H9 (cell line): ENCODE measurements at regions not wholly inside any gene's neighbourhood (a gene's known extent, or its start where the extent isn't known, plus 50 kb on each side); places are given as distances from the start of the nearest gene placed in this dataset.

ENCODE experiments used
- DNase-seq: peaks from one replicate; pipeline ENCODE4 v3.0.0-alpha.2; 2017
- H2AFZ ChIP-seq: one replicate; pipeline ENCODE4 v1.6.1; 2013; ENCODE audit warnings: mild to moderate bottlenecking, low read length, control low read depth, moderate library complexity
- H2AK5ac ChIP-seq: 2 replicates; pipeline ENCODE4 v1.6.1; 2013; ENCODE audit warnings: low read length, control low read depth, mixed read lengths; ENCODE audit not compliant: insufficient read length
- H2BK120ac ChIP-seq: one replicate; pipeline ENCODE4 v1.6.1; 2013; ENCODE audit warnings: low read depth, mild to moderate bottlenecking, low read length, control low read depth, inconsistent platforms; ENCODE audit not compliant: poor library complexity, severe bottlenecking
- H2BK12ac ChIP-seq: 2 replicates; pipeline ENCODE4 v1.6.1; 2013; ENCODE audit warnings: low read length, control low read depth, mixed read lengths, low read depth; ENCODE audit not compliant: insufficient read length
- H2BK15ac ChIP-seq: 2 replicates; pipeline ENCODE4 v1.6.1; 2013; ENCODE audit warnings: low read depth, low read length, control low read depth
- H2BK20ac ChIP-seq: one replicate; pipeline ENCODE4 v1.6.1; 2013; ENCODE audit warnings: low read depth, mild to moderate bottlenecking, low read length, control low read depth, inconsistent platforms; ENCODE audit not compliant: poor library complexity, severe bottlenecking
- H2BK5ac ChIP-seq: 2 replicates; pipeline ENCODE4 v1.6.1; 2013; ENCODE audit warnings: low read length, control low read depth, mixed read lengths; ENCODE audit not compliant: insufficient read length
- H3K14ac ChIP-seq: 2 replicates; pipeline ENCODE4 v1.6.1; 2013; ENCODE audit warnings: low read length, control low read depth; ENCODE audit not compliant: insufficient read depth
- H3K18ac ChIP-seq: 2 replicates; pipeline ENCODE4 v1.6.1; 2013; ENCODE audit warnings: low read depth, mild to moderate bottlenecking, mixed read lengths, low read length, control low read depth; ENCODE audit not compliant: insufficient read length
- H3K23ac ChIP-seq: 2 replicates; pipeline ENCODE4 v1.6.1; 2013; ENCODE audit warnings: low read length, control low read depth, mixed read lengths, low read depth; ENCODE audit not compliant: insufficient read length
- H3K23me2 ChIP-seq: 2 replicates; pipeline ENCODE4 v1.6.1; 2013; ENCODE audit warnings: low read depth, mild to moderate bottlenecking, mixed read lengths, low read length, control low read depth; ENCODE audit not compliant: insufficient read length, poor library complexity, severe bottlenecking
- H3K27ac ChIP-seq: 2 replicates; pipeline ENCODE4 v1.5.1; 2013; ENCODE audit warnings: low read length, control low read depth, mixed read lengths, low read depth; ENCODE audit not compliant: insufficient read length
- H3K27me3 ChIP-seq: 2 replicates; pipeline ENCODE4 v1.6.1; 2013; ENCODE audit warnings: low read length, control low read depth, inconsistent platforms; ENCODE audit not compliant: insufficient read depth
- H3K4ac ChIP-seq: 2 replicates; pipeline ENCODE4 v1.6.1; 2013; ENCODE audit warnings: low read depth, mild to moderate bottlenecking, control low read depth, inconsistent platforms, low read length, moderate library complexity
- H3K4me1 ChIP-seq: 2 replicates; pipeline ENCODE4 v1.6.1; 2013; ENCODE audit warnings: low read length, control low read depth, inconsistent platforms; ENCODE audit not compliant: insufficient read depth
- H3K4me2 ChIP-seq: 2 replicates; pipeline ENCODE4 v1.6.1; 2013; ENCODE audit warnings: low read length, control low read depth, mixed read lengths; ENCODE audit not compliant: insufficient read length, insufficient read depth
- H3K56ac ChIP-seq: 2 replicates; pipeline ENCODE4 v1.6.1; 2013; ENCODE audit warnings: low read depth, mild to moderate bottlenecking, mixed read lengths, low read length, control low read depth; ENCODE audit not compliant: insufficient read length
- H3K79me1 ChIP-seq: 2 replicates; pipeline ENCODE4 v1.6.1; 2013; ENCODE audit warnings: low read depth, mild to moderate bottlenecking, moderate library complexity, low read length, control low read depth, inconsistent platforms; ENCODE audit not compliant: insufficient read depth, poor library complexity, severe bottlenecking
- H3K79me2 ChIP-seq: 2 replicates; pipeline ENCODE4 v1.6.1; 2013; ENCODE audit warnings: low read length, control low read depth, inconsistent platforms; ENCODE audit not compliant: insufficient read depth
- H3K9ac ChIP-seq: 2 replicates; pipeline ENCODE4 v1.6.1; 2013; ENCODE audit warnings: low read length, control low read depth, mixed read lengths; ENCODE audit not compliant: insufficient read length; ENCODE audit errors: extremely low read depth
- H3K9me3 ChIP-seq: one replicate; pipeline ENCODE4 v1.6.1; 2013; ENCODE audit warnings: low read depth, low read length, inconsistent platforms; ENCODE audit not compliant: control insufficient read depth
- H3T11ph ChIP-seq: one replicate; pipeline ENCODE4 v1.6.1; 2013; ENCODE audit warnings: mild to moderate bottlenecking, low read length, control low read depth, inconsistent platforms
- H4K20me1 ChIP-seq: one replicate; pipeline ENCODE4 v1.6.1; 2013; ENCODE audit not compliant: control insufficient read depth, insufficient read length, insufficient read depth
- H4K5ac ChIP-seq: 2 replicates; pipeline ENCODE4 v1.6.1; 2013; ENCODE audit warnings: low read depth, mild to moderate bottlenecking, mixed read lengths, low read length, control low read depth; ENCODE audit not compliant: insufficient read length
- H4K8ac ChIP-seq: replicated peaks from 2 replicates; pipeline ENCODE4 v1.6.1; 2013; ENCODE audit warnings: low read length, control low read depth, mixed read lengths, low read depth; ENCODE audit not compliant: insufficient read length
- H4K91ac ChIP-seq: 2 replicates; pipeline ENCODE4 v1.6.1; 2013; ENCODE audit warnings: low read depth, mild to moderate bottlenecking, moderate library complexity, mixed read lengths, low read length, control low read depth; ENCODE audit not compliant: insufficient read length
- H3K27ac Mint-ChIP-seq, 3 experiments: 2 replicates in 2 of 3; 3 replicates in 1 of 3; pipeline ENCODE4 v1.8.0; 2020 to 2021; ENCODE audit warnings: mixed read lengths in 3 of 3, mild to moderate bottlenecking in 1 of 3, moderate library complexity in 1 of 3
- H3K27me3 Mint-ChIP-seq: 2 replicates; pipeline ENCODE4 v1.8.0; 2021; ENCODE audit warnings: low read depth, mild to moderate bottlenecking, moderate library complexity, mixed read lengths
- H3K36me3 Mint-ChIP-seq, 3 experiments: 2 replicates in 2 of 3; 3 replicates in 1 of 3; pipeline ENCODE4 v1.8.0; 2020 to 2021; ENCODE audit warnings: low read depth in 3 of 3, mixed read lengths in 3 of 3; ENCODE audit not compliant: insufficient read depth in 1 of 3
- H3K4me1 Mint-ChIP-seq, 2 experiments: 2 replicates each; pipeline ENCODE4 v1.8.0; 2020; ENCODE audit warnings: mixed read lengths in 2 of 2
- H3K4me3 Mint-ChIP-seq, 2 experiments: 2 replicates in 1 of 2; 3 replicates in 1 of 2; pipeline ENCODE4 v1.8.0; 2020 to 2021; ENCODE audit warnings: mild to moderate bottlenecking in 2 of 2, mixed read lengths in 2 of 2, moderate library complexity in 1 of 2
- H3K9me3 Mint-ChIP-seq, 2 experiments: 2 replicates in 1 of 2; 3 replicates in 1 of 2; pipeline ENCODE4 v1.8.0; 2020; ENCODE audit warnings: mild to moderate bottlenecking in 2 of 2, mixed read lengths in 2 of 2, moderate library complexity in 1 of 2
- CTCF ChIP-seq: fragments of 200-600 bp; sonication (generic); conservative IDR thresholded peaks from 3 replicates; pipeline ENCODE4 v1.8.0; 2021; ENCODE audit warnings: antibody characterized with exemption, mild to moderate bottlenecking
- WGBS: extraction: QIAGEN DNeasy Blood & Tissue Kit; methylation state at CpG from one replicate; pipeline ENCODE4 v1.1.7; 2013; ENCODE audit warnings: missing lambda C conversion rate, low lambda C conversion rate, mixed read lengths; ENCODE audit not compliant: insufficient read length; ENCODE audit errors: extremely low coverage; 5-methylcytosine and 5-hydroxymethylcytosine counted together

DNA sequence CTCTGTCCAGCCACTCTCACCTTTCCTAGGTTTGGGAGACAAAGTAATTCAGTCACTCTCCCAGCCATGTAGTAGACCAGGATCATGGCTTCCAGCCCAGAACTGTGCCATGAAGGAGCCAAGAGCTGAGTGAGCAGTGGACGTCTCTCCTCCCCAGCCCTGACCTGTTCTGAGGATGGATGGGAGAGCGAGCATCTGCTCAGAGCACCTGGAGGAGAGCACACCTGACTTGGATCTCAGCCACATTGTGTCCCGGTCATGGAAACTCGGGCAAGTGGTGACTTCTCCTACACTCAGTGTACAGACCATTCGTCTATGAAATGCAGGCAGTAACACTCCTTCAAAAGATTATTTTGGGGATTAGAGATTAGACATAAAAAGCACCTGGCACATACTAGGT lies 299.7 kb downstream of the TNS1 start:
- Histone ChIP-seq H2BK12ac (no peak overlapping the region), H3K23ac (no peak overlapping the region), H3T11ph (no peak overlapping the region), H3K9me3 (no peaks in the 10 kb centered on the region), H3K18ac (no peak overlapping the region), H2BK15ac (no peak overlapping the region), H3K4me1 (no peaks in the 10 kb centered on the region), H2BK5ac (no peak overlapping the region), H3K27me3 (no peaks in the 10 kb centered on the region), H2BK20ac (no peak overlapping the region), H4K5ac (no peak overlapping the region), H3K79me2 (no peaks in the 10 kb centered on the region), H2AFZ (no peak overlapping the region), H3K9ac (no peak overlapping the region), H3K23me2 (no peaks in the 10 kb centered on the region), H3K14ac (no peak overlapping the region), H3K4me2 (no peak overlapping the region), H2BK120ac (no peak overlapping the region), H3K79me1 (no peaks in the 10 kb centered on the region), H3K27ac (no peak overlapping the region), H4K20me1 (no peaks in the 10 kb centered on the region), H4K8ac (no peak overlapping the region), H4K91ac (no peak overlapping the region), H3K56ac (no peak overlapping the region), H2AK5ac (no peak overlapping the region), H3K4ac (no peak overlapping the region)
- no peak for DNase-seq
- no peaks in the 10 kb centered on the region; a peak in 1 of 7 replicates for H3K36me3 Mint-ChIP-seq
- peaks cover 11% of the 10 kb centered on the region for H3K27me3 Mint-ChIP-seq
- no peaks in the 10 kb centered on the region for H3K9me3 Mint-ChIP-seq
- H3K4me1 Mint-ChIP-seq, result no peaks in the 10 kb centered on the region
- H3K4me3 Mint-ChIP-seq, result no peak overlapping the region
- WGBS, result no CpG with 5 or more reads among the region's 5 CpGs
- no peak overlapping the region for H3K27ac Mint-ChIP-seq
- TF ChIP-seq CTCF, result no peak
